ENCODE measurements at regions not wholly inside any gene's neighbourhood (a gene's known extent, or its start where the extent isn't known, plus 50 kb on each side); places are given as distances from the start of the nearest gene placed in this dataset.
"Not testable (repeated sequence)": the region's sequence is repeated elsewhere in the genome, so short reads cannot be mapped to it uniquely, and the experiment has no call there.

DNA sequence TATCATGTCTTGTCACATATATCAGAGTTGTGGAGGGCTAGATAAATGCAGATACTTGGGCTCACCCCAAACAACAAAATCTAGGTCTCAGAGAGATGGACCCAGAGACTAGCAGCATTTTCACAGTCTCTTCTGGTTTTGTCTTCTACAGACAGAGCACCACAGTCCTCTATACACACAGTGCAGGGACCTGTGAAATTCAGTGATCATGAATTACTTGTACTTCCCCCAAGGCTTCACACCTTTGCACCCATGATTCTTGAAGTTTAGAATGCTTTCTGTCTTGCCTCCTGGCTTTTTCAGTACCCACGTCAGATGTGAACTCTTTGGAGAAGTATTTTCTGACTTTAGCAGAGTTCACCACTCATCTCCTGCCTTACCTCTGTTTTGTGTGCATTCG is 371.5 kb upstream of the PRR16 start:
- DNase-seq = no peak

- DNase-seq = no peak
Measured at GRCh38 chr5:120093178-120093577, 370.9 kb upstream of the PRR16 start.

DNA sequence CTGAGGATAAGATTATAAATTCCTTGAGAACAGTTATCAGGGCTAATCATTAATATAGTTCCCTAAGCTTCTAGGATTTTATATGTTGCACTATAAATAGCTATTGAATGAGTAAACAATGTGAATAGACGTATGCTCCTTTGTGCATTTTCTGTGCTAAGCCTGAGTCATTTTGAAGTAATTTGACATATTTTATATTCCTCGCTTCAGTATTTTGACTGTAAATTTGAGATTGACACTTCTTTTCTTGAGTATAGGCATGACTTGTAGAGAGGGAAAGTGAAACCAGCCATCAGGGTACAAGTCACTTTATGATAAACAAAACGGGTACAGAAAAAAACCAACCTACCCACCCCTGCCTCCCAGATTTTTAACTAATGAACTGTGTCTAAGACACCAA is 367.7 kb upstream of the PRR16 start:
- no peak for DNase-seq

DNA sequence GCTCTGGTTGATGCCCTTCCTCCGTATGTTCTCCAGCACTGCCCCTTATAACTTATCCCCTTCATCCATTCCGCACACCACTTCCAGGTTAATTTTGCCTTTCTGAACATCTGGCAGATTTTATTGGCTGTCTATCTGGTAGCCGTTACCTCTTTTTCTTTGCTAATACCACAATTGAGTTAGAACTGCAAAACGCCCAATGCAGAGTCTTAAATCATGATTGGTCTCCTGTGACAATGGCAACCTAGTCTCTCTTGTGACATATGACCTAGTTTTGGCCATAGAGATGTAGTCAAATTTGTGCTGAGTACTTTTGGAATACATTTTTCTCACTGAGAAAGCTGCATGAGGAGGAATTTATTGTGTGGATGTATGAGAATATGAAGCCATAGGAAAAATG is 365.7 kb upstream of the PRR16 start:
- no peak for DNase-seq

DNA sequence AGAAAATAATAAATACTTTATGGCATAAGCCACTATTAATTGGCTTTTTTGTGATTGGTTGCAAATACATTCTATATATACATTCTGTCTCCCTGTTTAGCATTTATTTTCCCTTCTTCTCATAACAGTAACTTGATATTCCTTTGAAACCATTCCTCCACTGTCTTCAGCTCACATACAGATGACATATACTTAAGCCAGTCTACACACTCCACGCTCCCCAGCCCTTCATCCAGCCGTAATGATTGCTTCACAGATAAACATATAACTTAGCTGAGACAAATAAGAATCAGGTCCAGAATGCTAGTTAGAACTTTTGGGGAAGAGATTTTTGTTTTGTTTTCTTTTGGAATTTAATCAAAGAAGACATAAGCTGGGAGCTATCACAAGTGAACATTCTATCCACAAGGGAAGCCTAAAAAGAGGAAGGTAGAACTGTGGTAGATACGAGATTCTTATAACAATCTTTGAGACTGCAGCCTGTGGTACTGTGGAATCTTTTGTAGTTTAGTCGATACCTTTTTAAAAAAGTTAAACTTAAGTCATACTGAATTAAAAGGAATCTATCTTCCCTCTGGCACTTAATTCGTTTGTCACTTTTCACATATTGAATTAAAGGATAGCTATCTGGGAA is 365.1 kb upstream of the PRR16 start:
- no peak for DNase-seq

- no peak for DNase-seq
Measured at GRCh38 chr5:120101771-120102170, 362.3 kb upstream of the PRR16 start.

DNA sequence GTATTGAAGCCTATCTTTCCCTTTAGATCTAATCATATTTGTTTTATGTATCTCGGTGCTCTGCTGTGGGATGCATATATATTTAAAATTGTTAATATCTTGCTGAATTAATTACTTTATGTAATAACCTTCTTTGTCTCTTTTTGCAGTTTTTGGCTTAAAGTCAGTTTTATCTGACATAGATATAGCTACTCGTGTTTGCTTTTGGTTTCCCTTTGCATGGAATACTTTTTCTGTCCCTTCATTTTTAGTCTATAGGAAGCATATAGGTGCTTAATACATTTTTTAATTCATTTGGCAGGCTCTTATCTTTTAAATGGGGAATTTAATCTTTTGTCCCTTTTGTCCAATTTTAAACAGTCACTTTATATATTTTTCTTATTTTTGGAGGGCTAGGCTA is 360.6 kb upstream of the PRR16 start:
- DNase-seq = no peak

DNA sequence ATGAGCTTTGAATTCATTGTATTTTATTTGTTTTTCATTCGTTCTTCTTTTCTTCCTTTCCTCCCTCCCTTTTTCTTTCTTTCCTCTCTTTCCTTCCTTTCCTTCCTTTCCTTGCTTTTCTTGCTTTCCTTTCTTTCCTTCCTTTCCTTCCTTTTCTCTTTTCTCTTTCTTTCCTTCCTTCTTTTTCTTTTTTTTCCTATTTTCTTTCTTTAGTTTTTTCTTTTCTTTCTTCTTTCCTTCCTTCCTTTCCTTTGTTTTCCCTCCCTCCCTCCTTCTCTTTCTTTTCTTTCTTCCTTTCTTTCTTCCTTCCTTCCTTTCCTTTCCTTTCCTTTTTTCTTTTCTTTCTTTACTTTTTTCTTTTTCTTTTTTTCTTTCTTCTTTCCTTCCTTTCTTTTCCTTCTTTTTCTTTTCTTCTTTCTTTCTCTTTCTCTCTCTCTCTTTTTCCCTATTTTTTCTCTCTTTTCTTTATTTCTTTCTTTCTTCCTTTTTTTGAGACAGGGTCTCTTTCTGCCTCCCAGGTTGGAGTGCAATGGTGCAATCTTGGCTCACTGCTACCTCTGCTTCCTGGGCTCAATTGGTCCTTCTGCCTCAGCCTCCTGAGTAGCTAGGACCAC is 357.1 kb upstream of the PRR16 start:
- DNase-seq = no peak

DNA sequence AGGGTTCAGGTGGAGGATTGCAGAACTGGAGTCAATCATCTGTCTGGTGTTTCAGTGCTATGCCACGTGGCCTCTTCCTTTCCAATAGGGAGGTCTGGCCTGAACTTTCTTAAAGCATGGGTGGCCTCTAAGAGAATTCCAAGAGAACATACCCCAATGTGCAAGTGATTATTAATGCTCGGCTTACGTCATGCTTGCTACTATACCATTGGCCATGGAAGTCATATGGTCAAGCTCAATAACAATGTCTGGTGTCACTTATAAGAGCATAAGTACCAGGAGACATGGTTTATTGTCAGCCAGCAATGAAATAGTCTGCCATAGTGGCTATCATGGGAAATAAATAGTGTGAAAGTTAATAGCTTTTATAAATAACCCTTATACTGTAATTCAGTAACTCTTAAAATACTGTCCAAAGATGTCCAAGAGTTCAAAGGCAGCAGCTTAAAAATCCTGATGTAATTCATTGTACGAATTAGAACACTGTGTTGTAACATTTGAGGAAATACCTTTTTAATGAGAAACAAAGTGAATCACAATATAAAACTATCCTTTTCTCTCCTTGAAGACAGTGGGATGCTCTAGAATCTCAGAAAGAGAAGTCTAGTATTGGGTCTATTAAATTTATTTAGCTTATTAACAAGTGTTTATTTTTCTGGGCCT is 355.4 kb upstream of the PRR16 start:
- no peak for DNase-seq

DNA sequence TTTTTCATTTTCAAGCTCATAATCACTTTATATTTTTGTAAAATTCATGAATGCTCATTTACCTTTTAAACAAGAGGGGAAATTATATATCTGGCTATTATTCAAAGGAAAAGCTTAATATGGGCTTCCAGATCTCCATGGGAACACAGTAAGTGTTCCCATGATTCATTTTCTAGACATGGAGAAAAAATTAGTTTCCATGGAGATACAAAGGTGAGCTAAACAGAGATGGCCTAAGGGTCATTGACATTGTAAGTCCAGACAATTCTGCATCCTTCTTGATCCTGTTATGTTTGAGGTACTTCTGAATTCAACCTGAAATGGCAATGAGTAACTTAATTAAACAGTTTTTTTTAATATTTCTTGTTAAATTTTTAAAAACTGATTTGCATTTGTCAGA is 341.4 kb upstream of the PRR16 start:
- no peak for DNase-seq

DNA sequence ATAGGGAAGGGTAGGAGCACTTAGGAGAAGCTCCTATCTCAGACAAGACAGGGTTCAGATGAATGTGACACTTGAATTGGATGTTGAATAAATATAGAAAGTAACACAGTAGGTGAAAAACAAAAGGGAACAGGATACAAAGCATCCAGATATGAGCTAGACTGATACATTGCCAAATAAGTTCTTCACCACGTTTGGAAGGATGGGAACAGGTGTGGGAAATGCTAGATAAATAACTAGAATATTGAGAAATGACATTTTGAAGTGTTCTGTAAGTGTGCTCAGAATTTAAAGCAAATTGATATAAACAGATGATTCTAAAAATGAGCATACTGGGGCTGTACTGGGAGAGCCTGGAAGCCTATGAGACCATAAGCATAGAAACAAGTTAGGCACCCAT is 340.1 kb upstream of the PRR16 start:
- DNase-seq = no peak

- DNase-seq = no peak
Measured at GRCh38 chr5:120124961-120125360, 339.1 kb upstream of the PRR16 start.

DNA sequence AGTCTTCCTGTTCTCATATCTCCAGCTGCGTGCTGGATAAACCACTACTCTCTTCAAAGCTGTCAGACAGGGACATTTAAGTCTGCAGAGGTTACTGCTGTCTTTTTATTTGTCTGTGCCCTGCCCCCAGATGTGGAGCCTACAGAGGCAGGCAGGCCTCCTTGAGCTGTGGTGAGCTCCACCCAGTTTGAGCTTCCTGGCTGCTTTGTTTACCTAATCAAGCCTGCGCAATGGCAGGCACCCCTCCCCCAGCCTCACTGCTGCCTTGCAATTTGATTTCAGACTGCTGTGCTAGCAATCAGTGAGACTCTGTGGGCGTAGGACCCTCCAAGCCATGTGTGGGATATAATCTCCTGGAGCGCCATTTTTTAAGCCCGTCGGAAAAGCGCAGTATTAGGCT is 331.8 kb upstream of the PRR16 start:
- DNase-seq = not testable (repeated sequence)

DNA sequence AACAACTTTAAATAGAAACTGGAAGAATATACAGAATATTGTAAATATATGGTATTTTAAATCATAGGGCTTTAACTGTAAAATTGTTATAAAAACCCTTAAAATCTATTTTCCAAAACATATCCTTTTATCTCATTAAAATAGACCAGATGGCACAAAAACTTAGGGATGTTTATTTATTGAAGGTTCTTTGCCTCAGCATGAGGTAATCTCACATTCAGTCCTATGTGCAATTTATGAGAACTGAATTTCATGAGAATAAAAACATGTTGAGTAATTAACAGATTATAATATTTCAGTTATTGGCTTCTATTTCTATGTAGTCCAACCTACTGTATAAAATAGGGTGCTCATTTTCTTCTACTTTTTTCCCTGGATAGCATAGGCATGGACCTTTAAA is 329.2 kb upstream of the PRR16 start:
- no peak for DNase-seq

- DNase-seq = no peak
Measured at GRCh38 chr5:120137582-120137981, 326.5 kb upstream of the PRR16 start.

GRCh38 chr5:120139039-120139438 is 325.1 kb upstream of the PRR16 start:
- no peak for DNase-seq

DNA sequence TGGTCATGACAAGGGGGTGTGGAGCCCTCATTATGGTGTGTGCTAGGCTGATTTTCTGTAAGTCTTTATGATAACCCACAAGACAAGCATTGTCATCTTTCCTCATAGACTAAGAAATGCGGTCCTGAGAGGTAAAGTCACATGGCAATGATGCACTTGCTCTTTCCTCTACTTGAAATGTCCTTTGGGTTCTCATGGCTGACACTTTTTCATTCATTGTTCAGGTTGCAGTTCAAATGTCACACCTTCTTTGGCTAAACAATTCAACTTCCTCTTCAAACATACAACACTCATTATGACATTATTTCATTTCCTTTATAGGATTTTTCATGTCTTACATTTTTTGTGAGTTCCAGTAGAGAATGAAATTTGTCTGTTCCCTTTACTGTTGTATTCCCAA is 323.6 kb upstream of the PRR16 start:
- DNase-seq = no peak

DNA sequence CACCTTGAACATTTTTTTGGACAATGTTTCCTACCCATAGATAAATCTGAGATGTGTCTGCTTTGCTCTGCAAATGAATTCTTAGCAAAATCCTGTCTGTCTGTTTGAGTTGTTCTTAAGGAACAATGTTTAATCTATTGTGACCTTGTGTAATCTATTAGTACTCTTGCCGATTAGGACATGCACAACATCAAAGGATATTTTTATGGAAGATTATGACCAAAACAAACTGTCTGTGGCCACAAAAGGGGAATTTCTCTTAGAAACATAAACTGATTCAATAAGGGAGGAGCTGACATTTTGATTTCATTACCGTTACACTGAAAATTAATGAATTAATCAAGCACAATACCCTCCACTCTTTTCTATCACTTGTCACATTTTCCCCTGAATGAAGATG is 323.0 kb upstream of the PRR16 start:
- DNase-seq = no peak

DNA sequence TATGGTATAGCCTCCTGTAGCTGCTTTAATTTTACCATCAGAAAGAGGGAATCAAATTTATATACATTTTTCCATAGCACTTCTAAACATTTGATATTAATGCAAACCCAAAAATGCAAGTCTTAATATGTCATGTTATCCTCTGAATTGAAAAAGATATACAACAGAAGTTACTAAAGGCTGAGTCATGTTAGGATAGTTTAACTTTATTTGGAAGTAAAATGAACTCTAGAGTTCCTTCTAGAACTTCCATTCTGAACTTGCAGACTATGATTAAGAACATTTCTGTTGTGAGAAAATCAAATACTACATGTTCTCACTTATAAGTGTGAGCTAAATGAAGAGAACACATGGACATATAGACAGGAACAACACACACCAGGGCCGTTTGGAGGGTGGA is 317.3 kb upstream of the PRR16 start:
- no peak for DNase-seq

DNA sequence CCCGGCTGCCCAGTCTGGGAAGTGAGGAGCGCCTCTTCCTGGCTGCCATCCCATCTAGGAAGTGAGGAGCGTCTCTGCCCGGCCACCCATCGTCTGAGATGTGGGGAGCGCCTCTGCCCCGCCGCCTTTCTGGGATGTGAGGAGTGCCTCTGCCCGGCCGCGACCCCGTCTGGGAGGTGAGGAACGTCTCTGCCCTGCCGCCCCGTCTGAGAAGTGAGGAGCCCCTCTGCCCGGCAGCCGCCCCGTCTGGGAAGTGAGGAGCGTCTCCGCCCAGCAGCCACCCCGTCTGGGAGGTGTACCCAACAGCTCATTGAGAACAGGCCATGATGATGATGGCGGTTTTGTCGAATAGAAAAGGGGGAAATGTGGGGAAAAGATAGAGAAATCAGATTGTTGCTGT is 316.2 kb upstream of the PRR16 start:
- not testable (repeated sequence) for DNase-seq

DNA sequence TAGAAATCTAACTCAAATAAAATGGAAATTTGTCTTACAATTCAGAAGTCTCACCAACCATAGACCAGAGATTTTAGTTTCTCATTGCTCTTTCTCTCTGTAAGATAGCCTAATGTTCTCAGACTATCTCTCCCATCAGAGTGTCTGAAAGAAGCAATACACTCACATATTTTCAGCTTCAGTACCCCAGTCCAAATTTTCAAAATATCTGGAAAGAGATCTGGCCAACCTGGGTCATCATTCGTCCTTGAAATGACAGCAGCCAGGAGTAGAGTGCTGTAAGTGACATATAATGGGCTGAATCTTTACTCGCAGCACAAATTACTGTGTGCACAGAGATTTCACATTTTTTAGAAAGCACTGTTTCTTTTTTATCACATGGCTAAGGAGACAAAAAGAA is 313.3 kb upstream of the PRR16 start:
- no peak for DNase-seq

DNA sequence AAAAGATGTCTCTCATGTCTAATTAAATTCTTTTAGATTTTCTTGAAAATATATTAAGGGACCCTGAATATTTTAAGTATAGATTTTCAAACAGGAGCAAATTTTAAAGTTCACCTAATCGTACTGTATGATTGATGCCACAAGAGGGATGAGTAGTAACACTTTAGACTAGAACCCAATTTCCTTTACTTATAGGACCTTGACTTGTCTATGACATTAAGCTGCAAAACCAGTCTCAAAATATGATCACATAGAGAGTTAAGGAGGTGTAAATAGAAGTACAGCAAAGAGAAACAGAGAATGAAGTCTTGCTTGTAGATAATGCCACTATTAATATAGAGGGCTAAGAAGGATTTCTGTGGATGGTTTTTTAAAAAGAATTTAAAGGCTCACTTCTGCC is 312.9 kb upstream of the PRR16 start:
- no peak for DNase-seq

DNA sequence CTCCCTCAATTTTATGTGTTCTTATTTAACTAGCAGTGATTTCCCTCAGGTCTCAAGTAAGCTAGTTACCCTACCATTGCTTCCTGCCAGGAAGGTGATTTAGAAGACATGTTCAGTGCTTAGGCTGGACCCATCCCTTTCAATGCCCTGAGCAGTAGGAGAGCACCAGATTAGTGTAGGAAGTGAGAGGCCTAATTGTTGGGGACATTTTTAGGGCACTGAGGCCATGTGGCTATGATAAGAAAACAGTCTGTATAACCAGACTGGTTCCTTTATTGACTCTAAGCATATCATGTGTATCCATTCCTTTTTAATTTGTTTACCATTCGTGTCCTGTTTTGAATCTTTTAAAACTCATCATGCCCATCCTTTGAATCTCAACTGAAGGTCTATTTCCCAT is 312.3 kb upstream of the PRR16 start:
- DNase-seq = no peak

GRCh38 chr5:120152472-120152871 is 311.6 kb upstream of the PRR16 start:
- DNase-seq = no peak

- DNase-seq = no peak
Measured at GRCh38 chr5:120152931-120153330, 311.2 kb upstream of the PRR16 start.
